ENCODE measurements at regions not wholly inside any gene's neighbourhood (a gene's known extent, or its start where the extent isn't known, plus 50 kb on each side); places are given as distances from the start of the nearest gene placed in this dataset.
"Not testable (repeated sequence)": the region's sequence is repeated elsewhere in the genome, so short reads cannot be mapped to it uniquely, and the experiment has no call there.

GRCh38 chr2:128613876-128614275 is 295.2 kb upstream of the HS6ST1 start:
- DNase-seq (ENCODE audit: low read depth in 2 of 2): no peak

GRCh38 chr2:128614907-128615306 is 296.2 kb upstream of the HS6ST1 start:
- not testable (repeated sequence) for DNase-seq (ENCODE audit: low read depth in 2 of 2)

- no peak for DNase-seq (ENCODE audit: low read depth in 2 of 2)
These were observed 296.9 kb upstream of the HS6ST1 start for GRCh38 chr2:128615571-128615970.

GRCh38 chr2:128617029-128617590 is 298.4 kb upstream of the HS6ST1 start:
- no peak for DNase-seq (ENCODE audit: low read depth in 2 of 2)

GRCh38 chr2:128617661-128618060 is 299.0 kb upstream of the HS6ST1 start:
- no peak for DNase-seq (ENCODE audit: low read depth in 2 of 2)

GRCh38 chr2:128618642-128619041 is 300.0 kb upstream of the HS6ST1 start:
- DNase-seq (ENCODE audit: low read depth in 2 of 2): no peak

- DNase-seq (ENCODE audit: low read depth in 2 of 2): no peak
These were observed 301.0 kb upstream of the HS6ST1 start for GRCh38 chr2:128619471-128620325.

- no peak for DNase-seq (ENCODE audit: low read depth in 2 of 2)
These were observed 302.4 kb upstream of the HS6ST1 start for GRCh38 chr2:128621074-128621473.

GRCh38 chr2:128622371-128622770 is 303.7 kb upstream of the HS6ST1 start:
- DNase-seq (ENCODE audit: low read depth in 2 of 2): no peak

GRCh38 chr2:128622955-128623620 is 304.4 kb upstream of the HS6ST1 start:
- no peak for DNase-seq (ENCODE audit: low read depth in 2 of 2)

GRCh38 chr2:128623776-128624761 is 305.4 kb upstream of the HS6ST1 start:
- no peak for DNase-seq (ENCODE audit: low read depth in 2 of 2)

- no peak for DNase-seq (ENCODE audit: low read depth in 2 of 2)
These were observed 306.3 kb upstream of the HS6ST1 start for GRCh38 chr2:128624956-128625355.

- no peak for DNase-seq (ENCODE audit: low read depth in 2 of 2)
These were observed 306.8 kb upstream of the HS6ST1 start for GRCh38 chr2:128625421-128625820.

GRCh38 chr2:128625963-128626759 is 307.5 kb upstream of the HS6ST1 start:
- no peak for DNase-seq (ENCODE audit: low read depth in 2 of 2)

GRCh38 chr2:128626760-128627511 is 308.3 kb upstream of the HS6ST1 start:
- DNase-seq (ENCODE audit: low read depth in 2 of 2): no peak

- no peak for DNase-seq (ENCODE audit: low read depth in 2 of 2)
These were observed 309.5 kb upstream of the HS6ST1 start for GRCh38 chr2:128628206-128628605.

GRCh38 chr2:128628996-128629395 is 310.3 kb upstream of the HS6ST1 start:
- DNase-seq (ENCODE audit: low read depth in 2 of 2): no peak

- DNase-seq (ENCODE audit: low read depth in 2 of 2): no peak
These were observed 312.5 kb upstream of the HS6ST1 start for GRCh38 chr2:128630974-128631697.
